ENCODE measurements at regions not wholly inside any gene's neighbourhood (a gene's known extent, or its start where the extent isn't known, plus 50 kb on each side); places are given as distances from the start of the nearest gene placed in this dataset.

GRCh38 chr12:70185301-70185700, 57.9 kb upstream of the CNOT2 start:
- Histone ChIP-seq H3K36me3 (ENCODE audit: control insufficient read depth, insufficient read depth, low read length) (no peaks in the 10 kb centered on the region), H3K27me3 (ENCODE audit: control insufficient read depth, insufficient read depth, low read length) (no peaks in the 10 kb centered on the region), H3K4me3 (ENCODE audit: low read depth, low read length) (no peak overlapping the region)
- ChIA-PET CTCF (interaction anchor here (0.6 kb wide), 1 partner anchor 44 kb away, joined by 3 read pairs; no protein-coding TSS in a partner anchor), POLR2A (no interaction called here)
- TF ChIP-seq CTCF (IDR thresholded peaks at IDR 0.05; ENCODE audit: insufficient read depth, low read depth, low read length), result no peak
- DNase-seq (ENCODE audit: low read depth), result no peak

- ChIA-PET CTCF (interaction anchor here (0.9 kb wide), 1 partner anchor 285 kb away, joined by 3 read pairs; no protein-coding TSS in a partner anchor), POLR2A (no interaction called here)
- H3K27me3 ChIP-seq (ENCODE audit: control insufficient read depth, insufficient read depth, low read length), result no peaks in the 10 kb centered on the region
- H3K4me3 ChIP-seq (ENCODE audit: low read depth, low read length), result no peak overlapping the region
- H3K36me3 ChIP-seq (ENCODE audit: control insufficient read depth, insufficient read depth, low read length), result no peaks in the 10 kb centered on the region
- DNase-seq (ENCODE audit: low read depth), result no peak
- no peak for TF ChIP-seq CTCF (IDR thresholded peaks at IDR 0.05; ENCODE audit: insufficient read depth, low read depth, low read length)
These were observed 56.8 kb upstream of the CNOT2 start for GRCh38 chr12:70186436-70186835.

GRCh38 chr12:70190262-70191010, 52.8 kb upstream of the CNOT2 start:
- POLR2A ChIA-PET, result no interaction called here
- no peak for DNase-seq (ENCODE audit: low read depth)
- Histone ChIP-seq H3K4me3 (ENCODE audit: low read depth, low read length) (no peak overlapping the region), H3K27me3 (ENCODE audit: control insufficient read depth, insufficient read depth, low read length) (no peaks in the 10 kb centered on the region), H3K36me3 (ENCODE audit: control insufficient read depth, insufficient read depth, low read length) (no peaks in the 10 kb centered on the region)
- no peak for TF ChIP-seq CTCF (IDR thresholded peaks at IDR 0.05; ENCODE audit: insufficient read depth, low read depth, low read length)
- CTCF ChIA-PET, result no interaction called here
